WTC11 (cell line): ENCODE measurements at regions not wholly inside any gene's neighbourhood (a gene's known extent, or its start where the extent isn't known, plus 50 kb on each side); places are given as distances from the start of the nearest gene placed in this dataset.

Experiments used
- ATAC-seq: fragments of 200-7000 bp; cut with Tn5 transposase; 2 replicates; pipeline ENCODE4 v1.10.0; 2021; ENCODE audit warnings: mild to moderate bottlenecking, moderate library complexity
- CTCF ChIA-PET: fragments of 300-600 bp; sonication (Branson Sonifier 250); formaldehyde crosslinking; loops from one replicate; lab custom pipeline; 2021; ENCODE audit warnings: antibody characterized with exemption; lab: Charles Lee
- POLR2A ChIA-PET: fragments of 350-600 bp; sonication (Branson Sonifier 250); formaldehyde crosslinking; loops from one replicate; lab custom pipeline; 2021; ENCODE audit warnings: antibody characterized with exemption; lab: Charles Lee
- DNase-seq: peaks from one replicate; pipeline ENCODE4 v3.0.0; 2021; ENCODE audit warnings: low spot score
- H3K27ac Mint-ChIP-seq: 2 replicates; pipeline ENCODE4 v1.8.0; 2021; ENCODE audit warnings: mixed read lengths
- H3K27me3 Mint-ChIP-seq: 2 replicates; pipeline ENCODE4 v1.8.0; 2021; ENCODE audit warnings: low read depth, mild to moderate bottlenecking, moderate library complexity, mixed read lengths
- H3K36me3 Mint-ChIP-seq: 2 replicates; pipeline ENCODE4 v1.8.0; 2021; ENCODE audit warnings: mixed read lengths
- H3K4me1 Mint-ChIP-seq: 2 replicates; pipeline ENCODE4 v1.8.0; 2022; ENCODE audit warnings: mixed read lengths
- H3K4me3 Mint-ChIP-seq: 2 replicates; pipeline ENCODE4 v1.8.0; 2021; ENCODE audit warnings: mild to moderate bottlenecking, moderate library complexity, mixed read lengths
- H3K9me3 Mint-ChIP-seq: 2 replicates; pipeline ENCODE4 v1.8.0; 2021; ENCODE audit warnings: mixed read lengths
- CREM ChIP-seq: sonication (generic); formaldehyde crosslinking; IDR thresholded peaks from 2 replicates; pipeline ENCODE4 v1.8.1; 2022; ENCODE audit warnings: mild to moderate bottlenecking, missing genetic modification reagents, moderate library complexity
- ESRRA ChIP-seq: sonication (generic); formaldehyde crosslinking; IDR thresholded peaks from 2 replicates; pipeline ENCODE4 v1.8.1; 2022; ENCODE audit warnings: mild to moderate bottlenecking, missing genetic modification reagents, borderline replicate concordance
- ETV6 ChIP-seq: sonication (generic); formaldehyde crosslinking; IDR thresholded peaks from 2 replicates; pipeline ENCODE4 v1.8.1; 2022; ENCODE audit warnings: mild to moderate bottlenecking, missing genetic modification reagents
- FOXJ3 ChIP-seq: sonication (generic); formaldehyde crosslinking; IDR thresholded peaks from 2 replicates; pipeline ENCODE4 v1.9.0; 2021; ENCODE audit warnings: missing genetic modification reagents, mild to moderate bottlenecking, borderline replicate concordance
- FOXP1 ChIP-seq: sonication (generic); formaldehyde crosslinking; IDR thresholded peaks from 2 replicates; pipeline ENCODE4 v1.8.0; 2022; ENCODE audit warnings: missing genetic modification reagents, mild to moderate bottlenecking, moderate library complexity, borderline replicate concordance
- GTF2I ChIP-seq: fragments of 250-450 bp; sonication (Bioruptor Pico); conservative IDR thresholded peaks from 2 replicates; pipeline ENCODE4 v1.4.0; 2021; ENCODE audit warnings: mild to moderate bottlenecking
- NFYB ChIP-seq: sonication (generic); formaldehyde crosslinking; conservative IDR thresholded peaks from 2 replicates; pipeline ENCODE4 v1.8.0; 2022; ENCODE audit warnings: low read depth, missing genetic modification reagents
- PRRX2 ChIP-seq: fragments of 250-450 bp; sonication (Bioruptor Pico); IDR thresholded peaks from 2 replicates; pipeline ENCODE4 v1.8.0; 2021; ENCODE audit warnings: mild to moderate bottlenecking
- SMAD3 ChIP-seq: sonication (generic); formaldehyde crosslinking; IDR thresholded peaks from 2 replicates; pipeline ENCODE4 v1.8.0; 2022; ENCODE audit warnings: missing genetic modification reagents, mild to moderate bottlenecking, borderline replicate concordance
- TCF7 ChIP-seq: sonication (generic); formaldehyde crosslinking; IDR thresholded peaks from 2 replicates; pipeline ENCODE4 v1.8.0; 2022; ENCODE audit warnings: mild to moderate bottlenecking, low read depth, missing genetic modification reagents, moderate library complexity
- ZNF219 ChIP-seq: sonication (generic); formaldehyde crosslinking; IDR thresholded peaks from 2 replicates; pipeline ENCODE4 v1.8.0; 2023; ENCODE audit warnings: missing genetic modification reagents, mild to moderate bottlenecking, borderline replicate concordance
- ZNF232 ChIP-seq: sonication (generic); formaldehyde crosslinking; IDR thresholded peaks from 2 replicates; pipeline ENCODE4 v1.8.0; 2022; ENCODE audit warnings: mild to moderate bottlenecking, missing genetic modification reagents
- ZNF317 ChIP-seq: sonication (generic); formaldehyde crosslinking; IDR thresholded peaks from 2 replicates; pipeline ENCODE4 v1.8.1; 2023; ENCODE audit warnings: low read depth, mild to moderate bottlenecking, moderate library complexity, missing genetic modification reagents, borderline replicate concordance
- ZNF416 ChIP-seq: fragments of 250-450 bp; sonication (Bioruptor Pico); IDR thresholded peaks from 2 replicates; pipeline ENCODE4 v1.9.0; 2021; ENCODE audit warnings: mild to moderate bottlenecking, inconsistent platforms
- ZNF423 ChIP-seq: fragments of 250-450 bp; sonication (Bioruptor Pico); IDR thresholded peaks from 2 replicates; pipeline ENCODE4 v2.1.2; 2022; ENCODE audit warnings: mild to moderate bottlenecking, moderate library complexity
- ZNF512 ChIP-seq: sonication (generic); formaldehyde crosslinking; IDR thresholded peaks from 2 replicates; pipeline ENCODE4 v1.8.1; 2022; ENCODE audit warnings: missing genetic modification reagents, borderline replicate concordance
- TF ChIP-seq, protein P1 (sequence below): sonication (generic); formaldehyde crosslinking; IDR thresholded peaks from 2 replicates; pipeline ENCODE4 v1.8.1; 2023; ENCODE audit warnings: mild to moderate bottlenecking, moderate library complexity, missing genetic modification reagents
- TF ChIP-seq, protein P2 (sequence below): sonication (generic); formaldehyde crosslinking; IDR thresholded peaks from 2 replicates; pipeline ENCODE4 v1.8.1; 2023; ENCODE audit warnings: mild to moderate bottlenecking, missing genetic modification reagents, moderate library complexity
- TF ChIP-seq, protein P3 (sequence below): sonication (generic); formaldehyde crosslinking; IDR thresholded peaks from 2 replicates; pipeline ENCODE4 v1.8.1; 2023; ENCODE audit warnings: mild to moderate bottlenecking, missing genetic modification reagents
- TF ChIP-seq, protein P4 (sequence below): fragments of 250-450 bp; sonication (Bioruptor Pico); conservative IDR thresholded peaks from 2 replicates; pipeline ENCODE4 v1.9.0; 2021; ENCODE audit warnings: mild to moderate bottlenecking

DNA sequence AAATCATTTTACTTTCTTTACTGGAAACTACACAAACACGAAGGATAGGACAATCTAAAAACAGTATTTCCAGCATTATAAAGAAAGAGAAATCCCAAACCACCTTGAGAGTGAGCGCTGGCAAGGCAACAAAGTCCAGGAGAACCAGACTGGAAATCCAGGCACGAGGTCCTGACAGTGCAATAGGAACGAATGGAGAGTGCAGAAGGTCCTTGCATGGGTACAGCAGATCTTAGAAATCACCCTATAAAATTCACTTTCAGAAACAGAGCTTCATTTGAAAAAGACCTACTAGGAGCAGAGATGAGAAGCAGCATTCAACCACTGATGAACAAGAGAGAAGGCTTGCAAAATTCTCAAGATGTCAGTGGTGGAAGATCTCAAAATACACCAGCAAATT lies 133.7 kb upstream of the ST8SIA4 start:
- Mint-ChIP-seq H3K27me3 (no peaks in the 10 kb centered on the region), H3K27ac (no peak overlapping the region), H3K4me1 (no peaks in the 10 kb centered on the region), H3K36me3 (peaks cover 7% of the 10 kb centered on the region), H3K9me3 (peaks cover 26% of the 10 kb centered on the region), H3K4me3 (no peak overlapping the region)
- DNase-seq (no peak), ATAC-seq (no peak)
- ChIA-PET CTCF (no interaction called here), POLR2A (no interaction called here)
- no peak for TF ChIP-seq ZNF512 (CRISPR knock-in tag)
- TF ChIP-seq PRRX2 (CRISPR knock-in tag), result no peak
- no peak for TF ChIP-seq SMAD3 (CRISPR knock-in tag)
- TF ChIP-seq NFYB (CRISPR knock-in tag), result no peak
- TF ChIP-seq, protein P1, sequence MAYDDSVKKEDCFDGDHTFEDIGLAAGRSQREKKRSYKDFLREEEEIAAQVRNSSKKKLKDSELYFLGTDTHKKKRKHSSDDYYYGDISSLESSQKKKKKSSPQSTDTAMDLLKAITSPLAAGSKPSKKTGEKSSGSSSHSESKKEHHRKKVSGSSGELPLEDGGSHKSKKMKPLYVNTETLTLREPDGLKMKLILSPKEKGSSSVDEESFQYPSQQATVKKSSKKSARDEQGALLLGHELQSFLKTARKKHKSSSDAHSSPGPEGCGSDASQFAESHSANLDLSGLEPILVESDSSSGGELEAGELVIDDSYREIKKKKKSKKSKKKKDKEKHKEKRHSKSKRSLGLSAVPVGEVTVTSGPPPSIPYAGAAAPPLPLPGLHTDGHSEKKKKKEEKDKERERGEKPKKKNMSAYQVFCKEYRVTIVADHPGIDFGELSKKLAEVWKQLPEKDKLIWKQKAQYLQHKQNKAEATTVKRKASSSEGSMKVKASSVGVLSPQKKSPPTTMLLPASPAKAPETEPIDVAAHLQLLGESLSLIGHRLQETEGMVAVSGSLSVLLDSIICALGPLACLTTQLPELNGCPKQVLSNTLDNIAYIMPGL (CRISPR knock-in tag), result no peak
- no peak for TF ChIP-seq ZNF423 (CRISPR knock-in tag)
- TF ChIP-seq ZNF232 (CRISPR knock-in tag), result no peak
- TF ChIP-seq FOXP1, result no peak
- no peak for TF ChIP-seq ETV6 (CRISPR knock-in tag)
- TF ChIP-seq TCF7, result no peak
- TF ChIP-seq ZNF317 (CRISPR knock-in tag), result no peak
- no peak for TF ChIP-seq ZNF219 (CRISPR knock-in tag)
- no peak for TF ChIP-seq GTF2I
- TF ChIP-seq, protein P2, sequence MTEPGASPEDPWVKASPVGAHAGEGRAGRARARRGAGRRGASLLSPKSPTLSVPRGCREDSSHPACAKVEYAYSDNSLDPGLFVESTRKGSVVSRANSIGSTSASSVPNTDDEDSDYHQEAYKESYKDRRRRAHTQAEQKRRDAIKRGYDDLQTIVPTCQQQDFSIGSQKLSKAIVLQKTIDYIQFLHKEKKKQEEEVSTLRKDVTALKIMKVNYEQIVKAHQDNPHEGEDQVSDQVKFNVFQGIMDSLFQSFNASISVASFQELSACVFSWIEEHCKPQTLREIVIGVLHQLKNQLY, result no peak
- TF ChIP-seq CREM, result no peak
- no peak for TF ChIP-seq ESRRA (CRISPR knock-in tag)
- TF ChIP-seq ZNF416 (CRISPR knock-in tag), result no peak

DNA sequence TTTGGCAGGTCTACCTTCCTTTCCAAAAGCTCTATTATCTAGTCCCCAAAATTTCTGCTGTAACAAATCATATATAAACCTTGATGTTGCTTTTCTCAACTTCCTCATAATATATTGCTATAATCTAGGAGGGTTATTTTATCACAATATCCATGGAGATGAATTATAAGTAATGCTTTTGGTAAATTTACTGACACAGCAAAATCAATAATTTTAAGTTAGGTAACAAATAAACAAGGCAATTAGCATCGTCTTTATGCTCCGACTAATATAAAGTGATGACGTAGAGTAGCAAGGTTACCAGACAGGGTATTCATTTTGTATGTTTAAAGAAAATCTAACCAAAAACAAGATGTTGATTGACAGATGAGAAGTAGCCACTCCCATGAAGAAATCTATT lies 132.3 kb upstream of the ST8SIA4 start:
- Mint-ChIP-seq H3K4me1 (no peaks in the 10 kb centered on the region), H3K27ac (no peak overlapping the region), H3K36me3 (peaks cover 7% of the 10 kb centered on the region), H3K9me3 (peaks cover 26% of the 10 kb centered on the region), H3K27me3 (no peaks in the 10 kb centered on the region), H3K4me3 (no peak overlapping the region)
- DNase-seq, result no peak
- ChIA-PET POLR2A (no interaction called here), CTCF (no interaction called here)
- TF ChIP-seq, protein P3, sequence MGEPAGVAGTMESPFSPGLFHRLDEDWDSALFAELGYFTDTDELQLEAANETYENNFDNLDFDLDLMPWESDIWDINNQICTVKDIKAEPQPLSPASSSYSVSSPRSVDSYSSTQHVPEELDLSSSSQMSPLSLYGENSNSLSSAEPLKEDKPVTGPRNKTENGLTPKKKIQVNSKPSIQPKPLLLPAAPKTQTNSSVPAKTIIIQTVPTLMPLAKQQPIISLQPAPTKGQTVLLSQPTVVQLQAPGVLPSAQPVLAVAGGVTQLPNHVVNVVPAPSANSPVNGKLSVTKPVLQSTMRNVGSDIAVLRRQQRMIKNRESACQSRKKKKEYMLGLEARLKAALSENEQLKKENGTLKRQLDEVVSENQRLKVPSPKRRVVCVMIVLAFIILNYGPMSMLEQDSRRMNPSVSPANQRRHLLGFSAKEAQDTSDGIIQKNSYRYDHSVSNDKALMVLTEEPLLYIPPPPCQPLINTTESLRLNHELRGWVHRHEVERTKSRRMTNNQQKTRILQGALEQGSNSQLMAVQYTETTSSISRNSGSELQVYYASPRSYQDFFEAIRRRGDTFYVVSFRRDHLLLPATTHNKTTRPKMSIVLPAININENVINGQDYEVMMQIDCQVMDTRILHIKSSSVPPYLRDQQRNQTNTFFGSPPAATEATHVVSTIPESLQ (CRISPR knock-in tag), result no peak
- TF ChIP-seq FOXJ3, result no peak
- TF ChIP-seq, protein P4, sequence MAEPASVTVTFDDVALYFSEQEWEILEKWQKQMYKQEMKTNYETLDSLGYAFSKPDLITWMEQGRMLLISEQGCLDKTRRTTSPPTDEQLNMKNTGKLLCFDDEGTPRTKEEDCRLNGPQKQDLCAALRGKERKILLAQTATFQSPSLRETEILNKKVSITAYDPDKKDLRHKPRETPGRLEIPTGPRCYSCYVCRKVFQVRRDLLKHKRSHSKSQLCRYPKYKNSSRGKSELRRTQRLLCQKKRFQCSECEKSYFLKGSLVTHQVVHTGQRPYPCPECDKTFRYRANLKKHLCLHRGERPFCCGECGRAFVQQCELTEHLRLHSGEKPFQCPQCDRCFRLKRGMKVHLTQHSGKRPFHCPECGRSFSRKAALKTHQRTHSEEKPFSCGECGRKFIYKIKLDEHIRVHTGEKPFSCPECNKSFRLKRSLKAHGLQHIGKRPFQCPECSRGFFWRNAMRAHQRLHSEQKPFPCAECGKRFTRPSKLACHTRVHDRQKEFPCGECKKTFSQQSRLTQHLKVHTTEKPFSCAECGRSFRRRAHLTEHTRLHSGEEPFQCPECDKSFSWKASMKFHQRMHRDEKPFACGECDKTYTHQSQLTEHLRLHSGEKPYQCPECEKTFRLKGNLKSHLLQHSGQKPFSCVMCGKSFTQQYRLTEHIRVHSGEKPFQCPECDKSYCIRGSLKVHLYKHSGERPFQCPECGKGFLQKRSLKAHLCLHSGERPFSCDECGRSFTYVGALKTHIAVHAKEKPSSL (CRISPR knock-in tag), result no peak
- ATAC-seq, result no peak
